ENCODE measurements at regions not wholly inside any gene's neighbourhood (a gene's known extent, or its start where the extent isn't known, plus 50 kb on each side); places are given as distances from the start of the nearest gene placed in this dataset.

DNA sequence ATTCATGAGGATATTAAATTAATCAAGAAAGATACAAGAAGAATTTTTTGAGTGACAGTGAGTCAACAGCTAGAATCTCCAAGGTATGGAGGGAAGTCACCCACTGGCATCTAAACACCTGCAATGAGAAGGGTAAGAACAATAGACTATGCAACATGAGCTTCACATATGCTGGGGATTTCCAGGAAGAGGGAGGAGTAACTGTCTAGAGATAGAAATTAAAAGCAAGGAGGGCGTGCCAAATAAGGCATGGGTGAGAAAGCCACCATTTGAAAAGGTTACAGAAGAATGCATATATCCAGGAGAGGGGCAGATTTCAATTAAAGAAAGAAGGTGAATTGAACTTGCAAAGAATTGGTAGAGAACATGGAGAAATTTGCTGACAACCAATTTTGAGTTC lies 365.7 kb downstream of the GPR37 start:
- no peak overlapping the region for H3K4me3 Mint-ChIP-seq

DNA sequence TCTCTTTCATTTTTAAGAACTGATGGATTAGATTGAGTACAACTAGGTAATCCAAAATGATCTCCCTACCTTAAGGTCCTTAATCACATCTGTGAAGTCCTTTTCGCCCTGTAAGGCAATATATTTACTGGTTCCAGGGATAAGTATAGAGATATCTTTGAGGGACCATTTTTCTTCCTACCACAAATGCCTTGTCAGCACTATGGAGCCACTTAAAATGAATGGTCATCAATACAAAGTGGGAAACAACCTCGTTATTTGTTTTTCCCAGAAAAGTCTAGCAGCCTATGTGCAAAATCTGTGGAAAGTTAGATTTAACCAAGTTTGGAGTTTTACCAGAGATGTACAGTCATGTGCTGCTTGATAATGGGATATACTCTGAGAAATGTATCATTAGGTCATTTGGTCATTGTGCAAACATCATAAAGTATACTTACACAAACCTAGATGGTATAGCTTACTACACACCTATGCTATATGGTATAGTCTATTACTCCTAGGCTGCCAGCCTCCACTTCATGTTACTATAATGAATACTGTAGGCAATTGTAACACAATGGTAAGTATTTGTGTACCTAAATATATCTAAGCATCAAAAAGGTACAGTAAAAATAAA lies 366.2 kb upstream of the TMEM229A start:
- no peak overlapping the region for H3K4me3 Mint-ChIP-seq
- no peak overlapping the region for H3K27ac Mint-ChIP-seq
- no peaks in the 10 kb centered on the region for H3K36me3 Mint-ChIP-seq (ENCODE audit: low read depth)
- peaks cover 13% of the 10 kb centered on the region for H3K9me3 Mint-ChIP-seq
- ATAC-seq, result no peak
- H3K27me3 Mint-ChIP-seq, result no peaks in the 10 kb centered on the region
- H3K4me1 Mint-ChIP-seq, result no peaks in the 10 kb centered on the region
- no peak for DNase-seq

More for the DNA sequence above, 365.7 kb downstream of the GPR37 start:
- ATAC-seq, result no peak
- Mint-ChIP-seq H3K36me3 (ENCODE audit: low read depth) (no peaks in the 10 kb centered on the region), H3K4me1 (no peaks in the 10 kb centered on the region), H3K27ac (no peak overlapping the region), H3K9me3 (peaks cover 13% of the 10 kb centered on the region), H3K27me3 (no peaks in the 10 kb centered on the region)
- DNase-seq, result no peak

DNA sequence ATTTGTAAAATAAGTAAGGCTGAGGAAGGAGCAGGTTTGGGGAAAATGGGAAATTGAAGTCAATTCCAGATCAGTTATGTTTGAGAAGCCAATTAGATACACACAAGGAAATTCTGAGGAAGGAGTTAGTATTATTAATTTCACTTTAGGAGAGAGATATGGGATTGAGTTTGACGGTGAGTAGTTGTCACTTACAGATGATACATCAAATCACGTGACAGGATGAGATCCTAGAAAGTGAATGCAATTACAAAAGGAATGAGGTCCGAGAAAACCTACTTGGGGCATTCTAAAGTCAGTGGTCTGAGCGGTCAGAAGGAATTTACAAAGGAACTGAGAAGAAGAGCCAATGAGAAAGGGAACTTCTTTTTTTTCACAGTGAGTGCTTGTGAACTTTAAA lies 364.3 kb upstream of the TMEM229A start:
- H3K27ac Mint-ChIP-seq, result no peak overlapping the region
- no peaks in the 10 kb centered on the region for H3K4me1 Mint-ChIP-seq
- no peak overlapping the region for H3K4me3 Mint-ChIP-seq
- no peaks in the 10 kb centered on the region for H3K36me3 Mint-ChIP-seq (ENCODE audit: low read depth)
- DNase-seq, result no peak
- H3K27me3 Mint-ChIP-seq, result no peaks in the 10 kb centered on the region
- peaks cover 10% of the 10 kb centered on the region for H3K9me3 Mint-ChIP-seq
- no peak for ATAC-seq

DNA sequence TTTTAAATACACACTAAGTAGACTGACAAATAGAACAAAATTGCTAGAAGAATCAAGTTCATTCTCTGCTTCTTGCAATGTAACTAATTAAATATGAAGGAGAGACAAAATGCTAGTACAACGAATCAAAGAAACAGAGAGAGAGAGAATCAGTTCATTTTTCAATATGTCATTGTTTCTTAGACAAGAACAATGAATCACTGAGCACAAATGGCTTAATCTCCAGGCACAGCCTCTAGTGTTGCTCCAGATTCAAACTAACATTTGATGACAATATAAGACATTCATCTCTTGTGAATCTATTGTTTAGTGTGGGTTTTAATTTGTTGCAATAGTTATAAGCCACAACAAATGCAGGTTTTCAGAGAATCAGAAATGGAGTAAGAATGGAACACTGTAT lies 357.4 kb upstream of the TMEM229A start:
- no peak for DNase-seq
- H3K4me3 Mint-ChIP-seq, result no peak overlapping the region

DNA sequence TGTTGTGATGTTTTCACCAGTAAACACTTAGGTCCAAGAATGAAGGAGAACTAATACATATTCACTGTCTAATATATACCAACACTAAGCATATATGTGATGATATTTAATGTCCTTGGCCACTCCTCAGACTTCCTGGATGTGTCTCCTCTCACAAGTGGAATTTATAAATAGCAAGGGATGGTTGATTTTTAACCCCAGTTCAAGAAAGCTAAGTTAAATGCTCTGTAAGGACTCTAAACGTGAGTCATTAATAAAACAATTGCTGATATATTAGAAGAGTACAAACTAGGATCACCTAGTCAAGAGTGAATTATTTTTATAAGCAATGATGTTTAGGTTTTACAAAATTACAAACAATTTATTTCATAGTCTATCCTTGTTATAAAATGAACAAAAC lies 355.9 kb upstream of the TMEM229A start:
- Mint-ChIP-seq H3K27ac (no peak overlapping the region), H3K9me3 (no peaks in the 10 kb centered on the region), H3K4me1 (no peaks in the 10 kb centered on the region), H3K27me3 (no peaks in the 10 kb centered on the region), H3K4me3 (no peak overlapping the region), H3K36me3 (ENCODE audit: low read depth) (no peaks in the 10 kb centered on the region)
- ATAC-seq (no peak), DNase-seq (no peak)

More for the DNA sequence above, 357.4 kb upstream of the TMEM229A start:
- H3K9me3 Mint-ChIP-seq, result no peaks in the 10 kb centered on the region
- no peaks in the 10 kb centered on the region for H3K4me1 Mint-ChIP-seq
- ATAC-seq, result no peak
- H3K27me3 Mint-ChIP-seq, result no peaks in the 10 kb centered on the region
- H3K36me3 Mint-ChIP-seq (ENCODE audit: low read depth), result no peaks in the 10 kb centered on the region
- no peak overlapping the region for H3K27ac Mint-ChIP-seq

- H3K9me3 Mint-ChIP-seq, result no peaks in the 10 kb centered on the region
- H3K36me3 Mint-ChIP-seq (ENCODE audit: low read depth), result no peaks in the 10 kb centered on the region
- no peak overlapping the region for H3K4me3 Mint-ChIP-seq
- H3K4me1 Mint-ChIP-seq, result no peaks in the 10 kb centered on the region
- no peak overlapping the region for H3K27ac Mint-ChIP-seq
- H3K27me3 Mint-ChIP-seq, result no peaks in the 10 kb centered on the region
- DNase-seq, result no peak
- ATAC-seq, result no peak
Observed at GRCh38 chr7:124387056-124387455, 354.2 kb upstream of the TMEM229A start.

- no peak overlapping the region for H3K27ac Mint-ChIP-seq
- no peak for ATAC-seq
- H3K4me1 Mint-ChIP-seq, result no peaks in the 10 kb centered on the region
- DNase-seq, result no peak
- H3K9me3 Mint-ChIP-seq, result no peaks in the 10 kb centered on the region
- no peaks in the 10 kb centered on the region for H3K27me3 Mint-ChIP-seq
- no peak overlapping the region for H3K4me3 Mint-ChIP-seq
- H3K36me3 Mint-ChIP-seq (ENCODE audit: low read depth), result no peaks in the 10 kb centered on the region
Observed at GRCh38 chr7:124379296-124379695, 346.4 kb upstream of the TMEM229A start.

DNA sequence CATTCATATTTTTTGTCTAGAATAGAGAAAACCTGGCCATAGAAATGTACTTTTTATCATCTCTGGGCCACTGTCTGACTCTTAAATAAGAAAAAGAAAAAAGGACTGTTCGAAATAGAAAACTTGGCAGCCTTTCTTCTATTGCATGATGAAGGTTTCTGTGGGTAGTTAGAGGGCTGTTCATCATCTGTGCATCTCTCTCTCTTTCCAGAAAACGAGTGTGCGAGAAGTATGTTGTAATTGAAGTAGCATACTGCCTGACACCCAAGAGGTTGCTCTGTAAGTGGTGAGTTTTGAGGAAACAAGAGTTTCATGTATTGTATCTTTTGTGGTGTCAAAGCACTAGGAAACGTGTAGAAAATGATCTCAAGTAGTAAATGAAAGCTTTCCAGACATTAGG lies 343.2 kb upstream of the TMEM229A start:
- no peak overlapping the region for H3K27ac Mint-ChIP-seq
- H3K27me3 Mint-ChIP-seq, result no peaks in the 10 kb centered on the region
- no peaks in the 10 kb centered on the region for H3K9me3 Mint-ChIP-seq
- H3K36me3 Mint-ChIP-seq (ENCODE audit: low read depth), result no peaks in the 10 kb centered on the region
- no peak overlapping the region for H3K4me3 Mint-ChIP-seq
- DNase-seq (no peak), ATAC-seq (no peak)
- H3K4me1 Mint-ChIP-seq, result no peaks in the 10 kb centered on the region

- no peaks in the 10 kb centered on the region for H3K27me3 Mint-ChIP-seq
- no peaks in the 10 kb centered on the region for H3K4me1 Mint-ChIP-seq
- H3K4me3 Mint-ChIP-seq, result no peak overlapping the region
- ATAC-seq, result no peak
- DNase-seq, result no peak
- no peaks in the 10 kb centered on the region for H3K9me3 Mint-ChIP-seq
- H3K27ac Mint-ChIP-seq, result no peak overlapping the region
- no peaks in the 10 kb centered on the region for H3K36me3 Mint-ChIP-seq (ENCODE audit: low read depth)
Observed at GRCh38 chr7:124375391-124375790, 342.5 kb upstream of the TMEM229A start.

- H3K9me3 Mint-ChIP-seq, result peaks cover 5% of the 10 kb centered on the region
- H3K4me1 Mint-ChIP-seq, result no peaks in the 10 kb centered on the region
- H3K36me3 Mint-ChIP-seq (ENCODE audit: low read depth), result no peaks in the 10 kb centered on the region
- DNase-seq, result no peak
- H3K27ac Mint-ChIP-seq, result no peak overlapping the region
- ATAC-seq, result no peak
- H3K27me3 Mint-ChIP-seq, result no peaks in the 10 kb centered on the region
- no peak overlapping the region for H3K4me3 Mint-ChIP-seq
Observed at GRCh38 chr7:124369310-124369709, 336.4 kb upstream of the TMEM229A start.

GRCh38 chr7:124366118-124366517 lies 333.3 kb upstream of the TMEM229A start:
- ATAC-seq, result no peak
- no peak overlapping the region for H3K27ac Mint-ChIP-seq
- H3K9me3 Mint-ChIP-seq, result peaks cover 11% of the 10 kb centered on the region
- no peak overlapping the region for H3K4me3 Mint-ChIP-seq
- H3K4me1 Mint-ChIP-seq, result no peaks in the 10 kb centered on the region
- no peak for DNase-seq
- H3K27me3 Mint-ChIP-seq, result no peaks in the 10 kb centered on the region
- H3K36me3 Mint-ChIP-seq (ENCODE audit: low read depth), result no peaks in the 10 kb centered on the region

DNA sequence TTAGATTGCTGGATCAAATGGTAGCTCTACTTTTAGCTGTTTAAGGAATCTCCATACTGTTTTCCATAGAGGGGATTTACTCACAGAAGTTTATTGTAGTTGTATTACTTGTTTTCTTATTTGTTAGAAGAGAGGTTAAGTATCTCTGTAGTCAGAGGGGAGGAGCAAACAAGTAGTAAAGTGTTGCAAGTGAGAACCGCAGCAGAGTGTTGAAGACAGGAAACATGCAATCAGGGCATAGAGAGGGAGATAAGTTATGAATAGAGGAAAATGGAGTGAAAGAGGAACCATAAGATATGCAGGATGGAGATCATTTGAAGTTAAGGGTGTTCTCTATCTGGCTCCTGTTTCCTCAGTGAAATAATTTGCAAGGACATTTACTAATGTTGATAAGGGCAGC lies 331.4 kb upstream of the TMEM229A start:
- Mint-ChIP-seq H3K4me1 (no peaks in the 10 kb centered on the region), H3K27ac (no peak overlapping the region), H3K4me3 (no peak overlapping the region), H3K9me3 (peaks cover 11% of the 10 kb centered on the region), H3K36me3 (ENCODE audit: low read depth) (no peaks in the 10 kb centered on the region), H3K27me3 (no peaks in the 10 kb centered on the region)
- no peak for DNase-seq
- no peak for ATAC-seq

- H3K27me3 Mint-ChIP-seq, result no peaks in the 10 kb centered on the region
- no peak overlapping the region for H3K27ac Mint-ChIP-seq
- H3K4me1 Mint-ChIP-seq, result no peaks in the 10 kb centered on the region
- ATAC-seq, result no peak
- DNase-seq, result no peak
- H3K4me3 Mint-ChIP-seq, result no peak overlapping the region
- H3K36me3 Mint-ChIP-seq (ENCODE audit: low read depth), result no peaks in the 10 kb centered on the region
- H3K9me3 Mint-ChIP-seq, result no peaks in the 10 kb centered on the region
Observed at GRCh38 chr7:124354201-124354600, 321.3 kb upstream of the TMEM229A start.

- no peak for ATAC-seq
- Mint-ChIP-seq H3K27me3 (no peaks in the 10 kb centered on the region), H3K36me3 (ENCODE audit: low read depth) (no peaks in the 10 kb centered on the region), H3K9me3 (no peaks in the 10 kb centered on the region), H3K4me1 (no peaks in the 10 kb centered on the region), H3K27ac (no peak overlapping the region), H3K4me3 (no peak overlapping the region)
- DNase-seq, result no peak
Observed at GRCh38 chr7:124351950-124352349, 319.1 kb upstream of the TMEM229A start.

DNA sequence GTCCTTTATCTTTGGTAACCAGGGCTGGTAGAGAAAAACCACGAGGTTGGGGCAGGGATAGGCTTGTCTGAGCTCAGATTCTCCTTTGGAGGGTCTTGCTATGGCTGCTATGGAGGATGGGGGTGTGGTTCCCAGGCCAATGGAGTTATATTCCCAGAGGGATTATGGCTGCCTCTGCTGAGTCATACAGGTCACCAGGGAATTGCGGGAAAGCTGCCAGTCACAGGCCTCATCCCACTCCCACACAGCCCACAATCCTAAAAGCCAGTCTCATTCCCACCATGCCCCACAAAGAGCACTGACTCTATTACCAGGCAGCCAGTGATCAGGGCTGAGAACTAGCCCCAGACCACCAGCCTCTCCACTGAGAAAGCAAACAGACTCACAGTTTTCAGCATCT lies 316.6 kb upstream of the TMEM229A start:
- Mint-ChIP-seq H3K4me3 (no peak overlapping the region), H3K36me3 (ENCODE audit: low read depth) (no peaks in the 10 kb centered on the region), H3K9me3 (peaks cover 4% of the 10 kb centered on the region), H3K27me3 (no peaks in the 10 kb centered on the region), H3K4me1 (no peaks in the 10 kb centered on the region), H3K27ac (no peak overlapping the region)
- no peak for DNase-seq
- no peak for ATAC-seq

DNA sequence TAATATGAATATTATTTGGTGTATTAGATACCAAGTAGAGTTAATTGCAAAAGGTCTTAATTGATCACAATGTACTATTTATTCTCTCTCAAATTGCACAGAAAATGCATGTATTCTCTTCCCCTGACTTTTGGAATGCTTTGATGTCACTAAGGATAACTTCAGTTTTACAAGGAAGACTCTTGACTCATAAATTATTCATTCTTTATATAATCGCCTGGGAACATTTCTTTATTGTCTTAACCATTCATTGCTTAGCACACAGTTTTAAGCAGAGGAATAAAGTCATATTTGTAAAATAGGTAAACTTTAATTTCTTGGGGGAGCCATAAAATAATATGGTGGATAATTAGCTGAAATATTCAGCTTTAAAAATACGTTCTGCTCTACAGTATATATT lies 306.0 kb upstream of the TMEM229A start:
- ATAC-seq (no peak), DNase-seq (no peak)
- no peak overlapping the region for H3K27ac Mint-ChIP-seq
- no peaks in the 10 kb centered on the region for H3K4me1 Mint-ChIP-seq
- no peaks in the 10 kb centered on the region for H3K27me3 Mint-ChIP-seq
- peaks cover 17% of the 10 kb centered on the region for H3K9me3 Mint-ChIP-seq
- H3K36me3 Mint-ChIP-seq (ENCODE audit: low read depth), result no peaks in the 10 kb centered on the region
- no peak overlapping the region for H3K4me3 Mint-ChIP-seq
